ENCODE measurements at regions not wholly inside any gene's neighbourhood (a gene's known extent, or its start where the extent isn't known, plus 50 kb on each side); places are given as distances from the start of the nearest gene placed in this dataset.
"Not testable (repeated sequence)": the region's sequence is repeated elsewhere in the genome, so short reads cannot be mapped to it uniquely, and the experiment has no call there.

DNA sequence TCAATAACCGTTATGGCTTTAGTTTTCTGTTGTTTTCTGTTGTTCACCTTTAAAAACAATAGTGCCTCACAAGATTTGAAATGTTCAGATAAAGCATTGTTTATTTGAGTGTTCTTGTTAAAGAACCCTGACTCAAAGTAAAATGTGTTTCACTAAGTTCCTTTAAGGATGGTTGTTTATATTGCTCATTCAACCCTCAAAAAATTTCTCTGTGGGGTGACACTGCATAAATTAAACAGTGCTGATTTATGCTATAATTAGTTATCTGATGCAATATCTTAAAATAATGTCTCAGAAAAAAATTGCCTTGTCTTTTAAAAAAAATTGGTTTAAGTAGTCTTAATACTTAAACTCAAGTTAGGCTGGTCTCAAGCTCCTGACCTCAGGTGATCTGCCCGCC, 775.1 kb downstream of the FLRT2 start:
- no peak for DNase-seq

DNA sequence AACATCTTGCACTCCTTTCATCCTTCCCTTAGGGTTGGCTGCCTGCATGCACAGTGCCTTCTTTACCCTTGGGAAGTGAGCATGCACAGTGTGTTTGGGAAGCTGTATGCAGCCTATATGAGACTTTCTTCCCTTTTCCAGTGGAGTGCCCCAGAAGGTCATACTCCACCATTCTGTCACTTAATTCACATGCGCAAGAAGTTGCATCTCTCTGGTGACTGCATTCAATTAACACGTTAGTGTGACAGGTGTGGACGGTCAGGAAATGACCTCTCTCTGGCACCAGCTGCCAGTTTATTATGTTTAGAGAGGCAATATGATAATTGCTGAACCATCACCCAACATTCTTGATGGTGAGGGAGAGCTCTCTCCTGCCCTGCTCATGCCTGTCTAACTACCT, 770.0 kb downstream of the FLRT2 start:
- DNase-seq: no peak

DNA sequence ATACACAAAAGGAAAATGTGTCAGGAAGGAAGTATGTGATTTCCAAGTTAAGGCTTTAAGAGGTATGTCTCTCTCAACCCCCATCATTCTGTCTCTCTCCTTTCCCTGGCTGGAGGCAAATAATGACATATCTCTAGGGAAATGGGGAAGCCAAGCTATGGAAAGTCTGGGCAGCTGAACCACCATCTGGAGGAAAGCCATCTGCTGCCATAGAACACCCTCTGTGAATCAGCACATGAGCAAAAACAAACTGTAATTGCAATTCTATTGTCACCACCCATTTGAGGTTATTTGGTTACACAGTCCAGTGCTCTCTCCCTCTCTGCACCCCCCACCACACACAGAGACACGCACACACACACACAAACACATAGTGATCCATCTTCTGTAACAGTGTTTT, 766.2 kb downstream of the FLRT2 start:
- no peak for DNase-seq

DNA sequence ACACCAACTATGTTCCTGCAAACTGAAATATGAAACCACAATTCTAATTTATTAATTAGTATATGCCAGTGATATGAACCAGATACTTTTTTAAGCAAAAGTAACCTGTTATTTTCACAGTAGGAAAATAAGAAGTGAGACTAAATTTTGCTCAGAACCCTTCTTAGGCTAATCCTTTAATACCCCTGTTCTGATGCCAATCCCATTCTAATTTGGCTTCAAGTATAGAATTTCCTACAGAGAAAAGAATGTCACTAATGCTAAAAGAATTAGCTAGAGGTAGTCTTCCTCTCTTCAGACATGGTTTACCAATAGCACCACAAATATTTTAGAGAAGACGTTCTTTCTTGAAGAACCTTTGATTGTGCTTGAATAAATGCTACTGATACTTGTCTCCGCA, 758.4 kb downstream of the FLRT2 start:
- DNase-seq: no peak

DNA sequence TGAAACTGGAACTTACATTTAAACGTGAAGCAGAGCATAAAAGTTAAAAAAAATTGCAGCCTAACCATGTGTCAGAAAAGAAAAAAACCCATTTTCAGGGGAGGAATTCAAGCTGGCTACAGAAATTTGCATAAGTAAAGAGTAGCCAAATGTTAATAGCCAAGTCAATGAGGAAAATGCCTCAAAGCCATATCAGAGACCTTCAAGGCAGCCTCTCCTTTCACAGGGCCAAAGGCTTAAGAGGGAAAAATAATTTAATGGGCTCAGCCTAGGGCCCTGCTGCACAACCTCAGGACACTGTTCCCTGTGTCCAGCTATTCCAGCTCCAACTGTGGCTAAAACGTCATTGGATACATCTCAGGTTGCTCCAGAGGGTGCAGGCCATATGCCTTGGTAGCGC, 749.5 kb downstream of the FLRT2 start:
- DNase-seq: no peak

DNA sequence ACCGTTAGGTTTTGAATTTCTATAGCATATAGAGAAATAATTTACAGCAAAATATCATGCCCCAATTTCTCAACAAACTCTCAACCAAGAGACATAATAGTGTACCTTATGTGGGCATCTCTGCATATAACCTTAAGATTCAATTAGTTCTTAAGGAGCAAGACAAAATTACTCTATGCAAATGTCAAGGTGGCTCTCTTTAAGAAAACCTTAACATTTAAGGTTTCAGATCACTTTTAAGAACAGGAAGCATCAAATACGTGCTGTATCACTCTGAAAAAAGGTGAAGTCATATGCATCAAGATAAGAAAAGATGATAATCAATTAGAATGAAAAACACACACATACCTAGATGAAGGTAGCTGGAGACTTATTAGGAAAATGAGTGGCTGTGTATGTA, 728.0 kb downstream of the FLRT2 start:
- no peak for DNase-seq

DNA sequence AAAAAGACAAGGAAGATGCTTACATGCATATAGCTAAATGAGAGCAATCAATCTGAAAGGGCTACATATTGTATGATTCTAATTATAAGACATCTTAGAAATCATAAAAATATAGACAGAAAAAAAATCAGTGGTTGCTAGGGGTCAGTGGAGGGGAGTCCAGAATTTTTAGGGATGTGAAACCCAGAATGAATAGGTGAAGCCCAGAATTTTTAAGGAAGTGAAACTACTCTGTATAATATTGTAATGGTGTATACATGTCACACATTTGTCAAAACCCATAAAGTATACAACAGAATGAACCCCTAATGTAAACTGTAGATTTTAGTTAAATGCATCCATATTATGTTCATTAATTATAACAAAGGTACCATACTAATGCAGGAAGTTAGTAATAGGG, 713.2 kb downstream of the FLRT2 start:
- no peak for DNase-seq

DNA sequence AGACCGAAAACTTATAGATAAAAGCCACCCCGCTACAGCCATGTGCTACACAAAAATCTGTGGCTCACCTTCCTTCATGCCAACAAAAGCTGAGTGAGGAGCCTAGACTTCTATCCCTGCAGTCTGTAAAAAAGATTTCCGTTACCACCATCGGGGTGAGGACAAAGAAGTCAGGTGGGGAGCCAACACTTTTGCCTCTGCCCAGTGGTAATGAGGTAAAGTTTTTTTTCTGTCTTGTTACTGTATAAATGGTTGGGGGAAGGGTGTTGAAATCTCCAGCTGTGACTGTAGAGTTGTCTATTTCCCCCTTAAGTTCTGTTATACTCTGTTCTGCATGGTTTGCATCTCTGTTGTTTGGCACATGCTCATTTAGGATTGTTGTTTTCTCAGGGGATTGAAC, 707.8 kb downstream of the FLRT2 start:
- DNase-seq: no peak

DNA sequence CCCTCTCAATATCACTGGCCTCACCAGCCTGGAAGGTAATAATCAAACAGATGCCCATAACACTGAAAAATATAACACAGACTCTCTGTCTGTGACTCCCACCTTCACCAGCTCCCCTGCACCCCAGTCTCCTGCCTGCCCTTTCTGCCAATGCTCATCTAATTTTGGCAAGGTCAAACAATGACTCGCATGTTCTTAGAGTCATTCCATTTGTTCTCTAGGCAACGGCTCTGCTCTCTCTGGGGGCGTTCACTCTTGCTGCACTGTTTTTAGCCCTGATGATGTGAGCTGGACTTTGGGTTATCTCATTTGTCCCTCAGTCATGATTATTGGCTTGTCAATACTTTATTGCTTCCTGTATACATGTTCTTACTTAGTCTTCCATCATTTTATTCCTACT, 691.8 kb downstream of the FLRT2 start:
- DNase-seq: no peak

DNA sequence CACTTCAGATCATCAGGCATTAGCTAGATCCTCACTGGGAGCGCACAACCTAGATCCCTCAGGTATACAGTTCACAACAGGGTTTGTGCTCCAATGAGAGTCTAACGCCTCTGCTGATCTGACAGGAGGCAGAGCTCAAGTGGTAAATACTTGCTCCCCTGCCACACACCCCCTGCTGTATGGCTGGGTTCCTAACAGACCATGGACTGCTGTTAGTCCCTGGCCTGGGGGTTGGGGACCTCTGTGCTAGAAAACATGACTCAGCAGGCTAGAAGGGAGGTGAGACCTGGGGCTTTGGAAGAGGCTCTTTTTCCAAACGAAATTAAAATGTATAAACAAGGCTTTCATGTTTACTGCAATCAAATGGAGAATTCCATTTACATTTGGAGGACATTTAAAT, 691.1 kb downstream of the FLRT2 start:
- DNase-seq: no peak

DNA sequence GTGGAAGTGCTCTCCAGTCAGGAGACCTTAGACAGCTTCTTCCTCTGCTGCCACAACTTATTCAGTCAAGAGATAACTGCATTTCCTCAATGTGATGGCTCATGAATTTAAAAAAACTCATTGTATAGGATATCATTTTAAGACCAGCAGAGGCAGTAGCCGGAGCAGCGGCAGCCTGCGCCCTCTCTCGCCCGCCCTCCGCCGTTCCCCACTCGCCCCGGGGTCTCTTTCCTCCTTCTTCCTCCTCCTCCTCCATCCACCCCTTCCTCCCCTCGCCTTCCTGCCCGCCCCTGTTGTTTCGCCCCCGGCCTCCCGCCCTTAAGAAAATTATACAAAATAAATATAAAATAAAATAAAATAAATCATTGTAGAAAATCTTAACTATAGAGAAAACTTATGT, 687.6 kb downstream of the FLRT2 start:
- DNase-seq: no peak

DNA sequence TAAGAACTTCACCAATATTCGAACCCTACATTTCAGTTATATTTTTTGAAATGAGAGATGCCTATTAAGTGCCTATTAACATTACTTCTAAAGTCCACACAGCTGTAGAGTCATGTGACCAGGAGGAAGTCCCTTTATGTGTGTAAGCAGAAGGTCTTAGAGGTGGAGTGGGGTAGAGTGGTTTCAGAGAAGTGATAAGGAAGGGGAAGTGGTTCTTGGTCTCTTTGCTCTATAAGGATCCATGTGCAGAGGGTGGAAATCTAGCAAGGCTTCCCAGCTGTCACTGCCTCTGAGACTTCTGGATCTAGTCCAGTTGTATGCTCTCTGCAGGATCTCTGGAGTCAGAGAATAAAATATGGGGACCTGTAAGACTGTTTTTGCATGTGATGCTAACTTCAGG, 673.9 kb downstream of the FLRT2 start:
- no peak for DNase-seq

DNA sequence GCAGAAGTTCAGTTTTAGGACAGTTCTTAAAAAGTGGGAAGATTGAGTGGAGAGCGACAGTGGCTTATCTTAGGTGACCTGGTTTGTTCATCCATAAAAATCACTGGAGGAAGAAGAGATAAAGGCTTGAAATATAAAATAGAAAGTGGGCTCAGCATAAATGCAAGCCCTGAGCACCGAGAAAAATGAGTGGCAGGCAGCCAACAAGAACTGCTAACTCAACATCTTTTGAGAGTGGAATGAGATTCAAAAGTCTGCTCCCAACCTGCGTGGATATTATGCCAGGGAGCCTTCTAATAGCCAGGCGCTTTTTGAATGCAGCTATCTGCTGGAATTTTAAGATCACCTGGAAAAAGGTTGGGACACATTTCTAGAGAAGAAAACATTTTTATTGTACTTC, 666.5 kb downstream of the FLRT2 start:
- DNase-seq: no peak

DNA sequence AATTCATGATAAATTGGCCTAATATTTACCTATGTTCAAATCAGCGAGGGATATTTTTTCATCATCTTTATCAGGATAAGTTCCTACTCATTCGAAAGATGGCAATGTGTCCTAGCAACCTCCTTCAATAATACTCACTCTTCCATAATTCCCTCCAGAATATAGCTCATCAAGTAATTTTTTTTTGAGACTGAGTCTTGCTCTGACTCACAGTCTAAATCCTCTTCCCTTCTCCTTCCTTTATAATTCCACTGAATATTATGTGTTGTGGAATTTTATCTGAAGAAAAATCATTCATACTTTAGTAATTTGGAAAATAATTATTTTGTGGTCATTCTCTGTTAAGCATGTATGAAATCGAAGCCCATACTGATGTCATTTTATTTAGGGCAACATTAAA, 663.8 kb downstream of the FLRT2 start:
- DNase-seq: no peak

DNA sequence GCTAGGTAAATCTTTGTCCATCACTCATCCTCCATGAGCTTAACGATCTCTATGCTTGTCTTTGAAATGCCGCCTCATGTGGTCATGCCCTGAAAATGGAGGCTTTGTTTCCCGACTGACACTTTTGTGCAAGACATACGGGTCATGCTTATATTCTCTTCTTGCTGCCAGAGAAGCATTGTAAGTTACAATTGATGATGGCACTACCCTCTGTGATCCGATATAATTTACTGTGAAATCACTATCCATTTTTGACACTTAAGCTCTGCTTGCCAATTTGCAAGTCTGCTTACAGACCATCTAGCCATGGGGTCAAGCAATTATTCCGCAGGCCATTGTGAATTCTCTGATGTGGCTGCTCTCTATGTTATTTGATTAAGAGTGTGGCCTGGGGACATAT, 650.0 kb downstream of the FLRT2 start:
- DNase-seq: no peak

DNA sequence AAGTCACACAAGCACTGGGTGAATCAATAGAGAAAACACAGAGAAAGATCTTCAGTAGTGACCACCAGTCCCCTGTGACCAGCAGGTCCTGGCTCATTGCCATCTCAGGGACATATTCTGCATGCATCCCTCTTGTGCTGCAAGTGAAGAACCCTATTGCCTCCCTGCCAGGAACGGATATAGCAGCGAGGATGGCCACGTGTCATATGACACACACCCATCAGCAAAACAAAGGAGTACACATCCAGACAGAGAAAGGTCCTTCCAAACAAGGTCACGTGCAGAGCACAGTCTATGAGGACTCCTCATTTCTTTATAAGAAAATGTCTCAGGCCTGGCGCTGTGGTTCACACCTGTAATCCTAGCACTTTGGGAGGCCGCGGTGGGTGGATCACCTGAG, 638.4 kb downstream of the FLRT2 start:
- DNase-seq: no peak

DNA sequence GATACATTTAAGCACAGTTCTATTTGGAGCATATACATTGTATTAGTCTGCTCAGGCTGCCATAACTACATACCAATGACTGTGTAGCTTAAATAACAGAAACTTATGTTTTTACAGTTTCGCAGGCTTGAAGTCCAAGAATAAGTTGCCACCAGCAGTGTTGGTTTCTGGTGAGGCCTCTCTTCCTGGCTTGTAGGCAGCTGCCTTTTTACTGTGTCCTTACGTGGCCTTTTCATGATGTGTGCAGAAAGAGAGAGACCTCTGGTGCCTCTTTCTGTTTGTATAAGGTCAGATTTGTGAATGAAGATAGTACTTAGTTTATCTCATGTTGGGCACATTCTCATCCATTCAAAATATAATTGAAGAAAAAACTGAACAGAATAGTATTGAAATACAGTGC, 636.6 kb downstream of the FLRT2 start:
- no peak for DNase-seq

DNA sequence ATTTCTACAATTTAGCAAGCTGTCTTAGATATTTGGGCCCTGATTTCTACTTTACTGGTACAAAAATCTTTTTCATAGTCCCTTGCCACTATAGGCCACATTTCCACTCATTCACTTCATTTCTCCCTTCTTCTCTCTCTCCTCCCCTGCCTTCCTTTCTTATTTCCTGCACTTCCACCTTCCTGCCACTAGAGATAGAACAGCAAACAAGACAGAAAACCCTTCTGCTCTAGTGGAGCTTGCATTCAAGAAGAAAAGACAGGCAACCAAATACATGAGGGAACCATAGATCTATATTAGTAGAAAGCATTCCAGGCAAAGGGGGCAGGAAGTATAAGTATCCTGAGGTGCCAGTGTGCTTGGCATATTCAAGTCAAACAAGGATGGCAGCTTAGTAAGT, 623.5 kb downstream of the FLRT2 start:
- DNase-seq: no peak

DNA sequence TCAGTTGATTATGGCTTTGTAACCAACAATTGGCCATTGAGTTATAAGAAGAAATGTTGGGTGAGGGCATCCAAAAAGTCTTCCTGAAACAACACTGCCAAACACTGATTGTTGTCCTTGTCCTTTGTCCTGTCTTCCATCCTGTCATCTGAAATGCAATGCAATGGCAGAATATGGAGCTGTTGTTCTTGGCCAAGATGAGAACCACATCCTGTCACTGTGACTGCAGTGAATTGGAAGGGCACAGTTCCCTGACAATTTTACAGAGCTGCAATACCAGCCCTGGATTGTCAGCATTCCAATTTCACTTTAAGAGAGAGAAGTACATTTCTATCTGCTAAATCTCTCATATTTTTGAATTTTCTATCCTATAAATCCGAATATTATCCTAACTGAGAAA, 613.3 kb downstream of the FLRT2 start:
- no peak for DNase-seq

DNA sequence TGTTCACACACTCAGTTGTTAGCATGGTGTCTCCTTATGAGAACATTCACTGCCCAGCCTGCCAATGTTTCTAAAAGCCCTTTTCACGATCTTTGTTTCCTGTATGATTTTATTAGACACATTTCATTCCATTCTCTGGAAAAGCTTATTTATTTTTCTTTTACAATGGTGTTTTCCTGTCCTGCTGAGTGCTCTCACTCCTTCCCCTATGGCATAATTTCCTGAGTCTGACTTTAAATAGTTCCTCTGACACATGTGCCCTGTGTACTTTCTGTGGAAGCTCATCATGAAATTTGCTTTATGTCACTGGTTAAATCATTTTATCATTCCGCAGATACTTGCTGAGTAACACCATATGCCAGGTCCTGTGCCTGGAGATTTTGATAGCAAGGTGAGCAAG, 612.0 kb downstream of the FLRT2 start:
- DNase-seq: no peak

DNA sequence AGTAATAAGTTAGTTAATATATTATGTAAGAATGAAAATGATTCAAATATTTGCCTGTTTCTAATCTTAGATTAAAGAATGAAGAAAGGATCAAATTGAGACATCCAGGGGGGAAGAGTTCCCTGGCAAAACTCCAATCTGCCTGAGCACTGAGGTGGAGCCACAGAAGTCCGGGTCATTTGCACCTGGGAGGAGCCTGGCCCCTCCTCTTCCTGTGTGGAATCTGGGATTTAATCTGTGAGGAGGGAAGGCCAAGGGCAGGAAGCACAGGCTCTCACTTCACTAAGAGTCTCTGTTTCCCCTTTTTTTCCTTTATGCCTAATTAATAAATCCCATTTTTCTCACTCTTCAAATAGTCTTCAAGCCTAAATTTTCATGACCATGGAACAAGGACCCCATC, 599.5 kb downstream of the FLRT2 start:
- DNase-seq: no peak

DNA sequence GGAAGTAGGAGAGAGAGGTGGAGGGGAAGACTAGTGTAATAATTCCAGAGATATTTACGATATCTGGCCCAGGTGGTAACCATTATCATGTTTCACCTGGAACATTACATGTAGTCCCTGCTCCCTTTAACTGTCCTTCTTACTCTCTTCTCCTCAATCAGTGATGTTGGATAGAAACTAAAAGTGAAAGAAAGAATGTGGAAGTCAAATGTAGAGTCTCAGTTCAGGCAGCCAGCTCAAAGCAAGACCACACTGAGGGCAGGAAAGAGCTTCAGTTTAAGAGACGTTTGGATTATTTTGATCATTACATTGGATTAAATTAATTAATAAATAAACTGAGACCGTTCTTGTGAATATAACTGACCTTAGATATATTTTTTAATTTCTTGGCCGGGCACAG, 594.4 kb downstream of the FLRT2 start:
- no peak for DNase-seq

DNA sequence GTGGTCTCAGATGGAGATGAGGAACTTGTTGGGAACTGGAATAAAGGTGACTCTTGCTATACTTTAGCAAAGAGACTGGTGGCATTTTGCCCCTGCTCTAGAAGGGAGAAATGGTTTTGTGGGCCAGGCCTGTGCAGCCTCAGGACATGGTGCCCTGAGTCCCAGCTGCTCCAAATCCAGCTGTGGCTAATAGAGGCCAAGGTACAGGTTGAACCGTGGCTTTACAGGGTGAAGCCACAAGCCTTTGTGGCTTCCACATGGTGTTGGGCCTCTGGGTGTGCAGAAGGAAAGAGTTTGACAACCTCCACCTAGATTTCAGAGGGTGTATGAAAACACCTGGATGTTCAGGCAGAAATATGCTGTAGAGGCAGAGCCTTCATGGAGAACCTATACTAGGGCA, 586.0 kb downstream of the FLRT2 start:
- no peak for DNase-seq

DNA sequence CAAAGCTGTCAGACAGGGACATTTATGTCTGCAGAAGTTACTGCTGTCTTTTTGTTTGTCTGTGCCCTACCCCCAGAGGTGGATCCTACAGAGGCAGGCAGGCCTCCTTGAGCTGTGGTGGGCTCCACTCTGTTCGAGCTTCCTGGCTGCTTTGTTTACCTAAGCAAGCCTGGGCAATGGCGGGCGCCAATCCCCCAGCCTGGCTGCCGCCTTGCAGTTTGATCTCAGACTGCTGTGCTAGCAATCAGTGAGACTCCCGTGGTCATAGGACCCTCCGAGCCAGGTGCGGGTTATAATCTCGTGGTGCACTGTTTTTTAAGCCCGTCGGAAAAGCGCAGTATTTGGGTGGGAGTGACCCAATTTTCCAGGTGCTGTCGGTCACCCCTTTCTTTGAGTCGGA, 580.9 kb downstream of the FLRT2 start:
- not testable (repeated sequence) for DNase-seq

DNA sequence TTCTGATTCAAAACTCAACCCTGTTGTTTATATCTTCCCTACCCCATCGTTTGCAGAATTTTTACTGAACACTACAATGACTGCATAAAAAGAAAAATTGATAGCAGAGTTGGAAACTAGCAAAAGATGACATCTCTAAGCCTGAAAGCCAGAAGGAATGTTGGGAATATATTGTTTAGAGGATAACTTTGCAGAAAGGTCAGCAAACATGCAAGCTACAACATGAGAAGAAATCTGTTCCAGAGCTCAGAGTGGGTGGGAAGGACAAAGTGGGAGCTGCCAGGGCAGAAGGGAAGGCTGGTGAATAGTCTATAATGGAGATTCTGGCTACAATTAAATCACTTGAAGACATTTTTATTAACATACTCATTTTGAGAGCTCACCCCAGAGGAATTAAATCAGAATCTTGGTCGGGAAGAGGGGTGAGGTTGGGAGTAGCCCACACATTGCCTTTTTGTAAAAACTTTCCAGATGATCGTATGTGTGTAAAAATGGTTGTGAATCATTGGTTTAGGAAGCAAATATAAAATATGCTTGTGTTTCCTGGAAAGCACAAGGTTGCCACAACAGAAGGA, 574.8 kb downstream of the FLRT2 start:
- DNase-seq: no peak

DNA sequence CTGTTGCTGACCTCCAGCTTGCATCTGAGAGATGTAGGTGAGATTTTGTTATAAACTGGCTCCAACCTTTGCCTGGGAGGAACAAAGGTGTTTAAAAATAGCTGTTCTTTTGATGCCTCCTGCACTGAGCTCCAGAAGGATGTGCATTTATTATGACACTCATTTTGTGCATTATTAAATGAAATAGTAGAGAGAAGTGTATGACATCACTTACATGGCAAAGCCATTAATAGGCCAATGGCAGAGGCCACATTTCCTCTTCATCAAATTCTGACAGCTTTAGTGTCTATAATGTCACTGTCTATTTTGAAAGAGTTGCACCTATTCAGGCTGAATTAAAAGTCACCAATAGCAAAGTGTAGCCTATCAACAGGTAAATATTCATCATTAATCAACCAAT, 564.6 kb downstream of the FLRT2 start:
- no peak for DNase-seq

All from NK-92 treated with Interleukin-12 subunit alpha and Interleukin-12 subunit beta, amount 100 ng/mL, for 24 hours (cell line).